Endothelial cell of umbilical vein (primary cell): ENCODE measurements at regions not wholly inside any gene's neighbourhood (a gene's known extent, or its start where the extent isn't known, plus 50 kb on each side); places are given as distances from the start of the nearest gene placed in this dataset.

ENCODE experiments used
- CTCF ChIP-seq, 2 donors: IDR thresholded peaks; 1 replicate in 1 of 2; 2 replicates in 1 of 2; pipeline ENCODE4 v1.5.1; 2011; ENCODE audit warnings: low read length in 2 of 2, mild to moderate bottlenecking in 2 of 2, moderate library complexity in 2 of 2, control low read depth in 1 of 2, inconsistent platforms in 1 of 2, low read depth in 1 of 2; ENCODE audit not compliant: insufficient read depth in 1 of 2; ENCODE audit errors: extremely low read depth in 1 of 2
- POLR2A ChIP-seq: IDR thresholded peaks from 2 replicates; pipeline ENCODE4 v1.6.1; 2012; ENCODE audit warnings: low read depth, mild to moderate bottlenecking, control low read depth, low read length

- TF ChIP-seq CTCF (IDR thresholded peaks at IDR 0.05; ENCODE audit: extremely low read depth in 1 of 2, insufficient read depth in 1 of 2, low read depth in 1 of 2, low read length in 2 of 2) (no peak), POLR2A (no peak)
Observed at GRCh38 chr13:73580513-73581267, 521.9 kb downstream of the KLF5 start.
